ENCODE measurements at regions not wholly inside any gene's neighbourhood (a gene's known extent, or its start where the extent isn't known, plus 50 kb on each side); places are given as distances from the start of the nearest gene placed in this dataset.
"Not testable (repeated sequence)": the region's sequence is repeated elsewhere in the genome, so short reads cannot be mapped to it uniquely, and the experiment has no call there.

DNA sequence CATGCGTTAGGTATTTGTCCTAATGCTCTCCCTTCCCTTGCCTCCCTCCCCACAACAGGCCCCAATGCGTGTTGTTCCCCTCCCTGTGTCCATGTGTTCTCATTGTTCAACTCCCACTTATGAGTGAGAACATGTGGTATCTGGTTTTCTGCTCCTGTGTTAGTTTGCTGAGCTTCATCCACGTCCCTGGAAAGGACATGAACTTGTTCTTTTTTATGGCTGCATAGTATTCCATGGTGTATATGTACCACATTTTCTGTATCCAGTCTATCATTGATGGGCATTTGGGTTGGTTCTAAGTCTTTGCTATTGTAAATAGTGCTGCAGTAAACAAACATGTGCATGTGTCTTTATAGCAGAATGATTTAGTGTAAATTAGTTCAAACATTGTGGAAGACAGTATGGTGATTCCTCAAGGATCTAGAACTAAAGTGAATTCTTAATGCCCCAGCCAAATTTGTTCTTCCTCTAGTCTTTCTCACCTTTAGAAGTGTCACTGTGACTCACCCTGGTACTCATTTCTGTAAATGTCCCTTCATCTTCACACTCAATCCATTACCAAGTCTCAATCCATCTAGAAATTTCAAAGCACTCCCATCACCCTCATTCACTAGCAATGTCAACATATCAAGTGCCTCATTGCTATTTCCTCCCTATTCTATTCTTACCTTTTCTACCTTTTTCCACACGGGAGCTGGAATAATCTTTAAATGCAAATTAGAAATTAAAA is 123.9 kb downstream of the MREG start:
- not testable (repeated sequence) for H3K4me1 ChIP-seq (ENCODE audit: control insufficient read depth, insufficient read depth, low read length); H3K9ac ChIP-seq (ENCODE audit: low read depth, low read length); H3K9me3 ChIP-seq (ENCODE audit: control insufficient read depth, insufficient read depth, low read length); H3K36me3 ChIP-seq (ENCODE audit: control insufficient read depth, insufficient read depth, low read length); H3K27me3 ChIP-seq (ENCODE audit: control insufficient read depth, insufficient read depth, low read length); H3K4me3 ChIP-seq (ENCODE audit: low read depth, low read length)

- Histone ChIP-seq H3K4me1 (ENCODE audit: control insufficient read depth, insufficient read depth, low read length) (no peaks in the 10 kb centered on the region), H3K36me3 (ENCODE audit: control insufficient read depth, insufficient read depth, low read length) (no peaks in the 10 kb centered on the region), H3K27me3 (ENCODE audit: control insufficient read depth, insufficient read depth, low read length) (no peaks in the 10 kb centered on the region), H3K9me3 (ENCODE audit: control insufficient read depth, insufficient read depth, low read length) (no peaks in the 10 kb centered on the region), H3K4me3 (ENCODE audit: low read depth, low read length) (no peak overlapping the region), H3K9ac (ENCODE audit: low read depth, low read length) (no peak overlapping the region)
These were observed 124.7 kb downstream of the MREG start for GRCh38 chr2:215888680-215889079.

GRCh38 chr2:215887303-215887702 is 126.0 kb downstream of the MREG start:
- Histone ChIP-seq H3K4me3 (ENCODE audit: low read depth, low read length) (no peak overlapping the region), H3K27me3 (ENCODE audit: control insufficient read depth, insufficient read depth, low read length) (no peaks in the 10 kb centered on the region), H3K9ac (ENCODE audit: low read depth, low read length) (no peak overlapping the region), H3K36me3 (ENCODE audit: control insufficient read depth, insufficient read depth, low read length) (no peaks in the 10 kb centered on the region), H3K4me1 (ENCODE audit: control insufficient read depth, insufficient read depth, low read length) (no peaks in the 10 kb centered on the region), H3K9me3 (ENCODE audit: control insufficient read depth, insufficient read depth, low read length) (no peaks in the 10 kb centered on the region)

DNA sequence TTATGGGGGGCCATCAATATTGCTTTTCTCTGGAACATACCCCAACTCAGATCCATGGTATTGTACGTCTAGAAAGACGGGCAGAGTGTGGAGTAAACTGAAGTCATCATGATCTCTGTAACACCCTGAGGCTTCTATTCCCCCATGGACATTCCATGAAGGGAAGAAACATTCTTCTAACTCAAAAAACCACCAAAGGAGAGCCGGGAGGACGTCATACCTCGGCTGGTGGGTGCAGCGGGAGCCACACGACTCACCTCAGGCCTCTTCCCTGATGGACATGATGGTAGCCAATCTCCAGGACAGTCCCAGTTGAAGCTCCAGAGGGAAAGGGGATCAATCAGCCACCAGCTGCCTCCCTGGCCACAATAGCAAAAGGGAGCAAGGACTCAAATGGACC is 127.3 kb downstream of the MREG start:
- Histone ChIP-seq H3K9me3 (ENCODE audit: control insufficient read depth, insufficient read depth, low read length) (no peaks in the 10 kb centered on the region), H3K27me3 (ENCODE audit: control insufficient read depth, insufficient read depth, low read length) (no peaks in the 10 kb centered on the region), H3K4me1 (ENCODE audit: control insufficient read depth, insufficient read depth, low read length) (no peaks in the 10 kb centered on the region), H3K4me3 (ENCODE audit: low read depth, low read length) (no peak overlapping the region), H3K36me3 (ENCODE audit: control insufficient read depth, insufficient read depth, low read length) (no peaks in the 10 kb centered on the region), H3K9ac (ENCODE audit: low read depth, low read length) (no peak overlapping the region)

DNA sequence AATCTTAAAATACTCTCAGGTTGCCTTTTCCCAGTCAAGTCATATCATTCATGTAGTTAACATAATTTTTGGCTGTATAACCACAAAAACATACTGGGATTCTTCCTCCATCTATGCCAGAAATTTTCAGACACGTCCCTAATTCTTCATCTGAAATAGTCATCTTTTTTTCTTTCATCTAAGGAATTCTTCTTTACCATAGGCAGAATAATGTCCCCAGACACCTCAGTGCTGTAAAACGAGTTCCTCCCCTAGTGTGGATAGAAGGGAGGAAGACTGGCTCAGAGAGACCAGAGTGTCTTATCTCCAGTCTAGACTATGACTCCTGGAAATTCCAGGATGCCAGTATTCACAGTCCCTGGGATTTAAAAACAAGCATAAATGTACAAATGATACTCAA is 127.8 kb downstream of the MREG start:
- no peaks in the 10 kb centered on the region for H3K9me3 ChIP-seq (ENCODE audit: control insufficient read depth, insufficient read depth, low read length)
- no peaks in the 10 kb centered on the region for H3K27me3 ChIP-seq (ENCODE audit: control insufficient read depth, insufficient read depth, low read length)
- H3K4me3 ChIP-seq (ENCODE audit: low read depth, low read length) = no peak overlapping the region
- H3K4me1 ChIP-seq (ENCODE audit: control insufficient read depth, insufficient read depth, low read length) = no peaks in the 10 kb centered on the region
- H3K36me3 ChIP-seq (ENCODE audit: control insufficient read depth, insufficient read depth, low read length) = no peaks in the 10 kb centered on the region
- no peak overlapping the region for H3K9ac ChIP-seq (ENCODE audit: low read depth, low read length)

- no peak overlapping the region for H3K4me3 ChIP-seq (ENCODE audit: low read depth, low read length)
- H3K36me3 ChIP-seq (ENCODE audit: control insufficient read depth, insufficient read depth, low read length) = no peaks in the 10 kb centered on the region
- H3K9me3 ChIP-seq (ENCODE audit: control insufficient read depth, insufficient read depth, low read length) = no peaks in the 10 kb centered on the region
- H3K4me1 ChIP-seq (ENCODE audit: control insufficient read depth, insufficient read depth, low read length) = no peaks in the 10 kb centered on the region
- H3K9ac ChIP-seq (ENCODE audit: low read depth, low read length) = no peak overlapping the region
- H3K27me3 ChIP-seq (ENCODE audit: control insufficient read depth, insufficient read depth, low read length) = no peaks in the 10 kb centered on the region
These were observed 128.8 kb downstream of the MREG start for GRCh38 chr2:215884451-215885087.

DNA sequence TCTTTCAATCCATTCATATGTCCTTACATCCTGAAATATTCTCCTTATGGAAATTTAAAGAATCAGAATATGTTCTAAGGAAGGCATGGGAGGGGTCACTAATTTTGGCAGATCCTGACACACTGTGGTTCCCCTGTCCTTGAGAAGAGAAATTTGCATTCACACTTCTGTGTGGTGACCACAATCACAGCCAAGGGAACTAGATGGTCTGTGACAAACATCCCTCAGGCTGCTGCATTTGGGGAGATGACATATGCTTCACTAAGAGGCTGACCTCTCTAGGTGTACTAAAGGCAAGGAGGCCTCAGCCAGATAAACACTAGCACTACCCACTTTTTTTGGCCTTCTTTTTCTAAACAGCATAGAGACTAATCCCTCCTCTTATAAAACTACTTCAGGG is 129.6 kb downstream of the MREG start:
- H3K27me3 ChIP-seq (ENCODE audit: control insufficient read depth, insufficient read depth, low read length) = no peaks in the 10 kb centered on the region

GRCh38 chr2:215882689-215883088 is 130.7 kb downstream of the MREG start:
- no peaks in the 10 kb centered on the region for H3K4me1 ChIP-seq (ENCODE audit: control insufficient read depth, insufficient read depth, low read length)
- no peak overlapping the region for H3K4me3 ChIP-seq (ENCODE audit: low read depth, low read length)
- H3K36me3 ChIP-seq (ENCODE audit: control insufficient read depth, insufficient read depth, low read length) = no peaks in the 10 kb centered on the region
- H3K27me3 ChIP-seq (ENCODE audit: control insufficient read depth, insufficient read depth, low read length) = no peaks in the 10 kb centered on the region
- H3K9ac ChIP-seq (ENCODE audit: low read depth, low read length) = no peak overlapping the region
- no peaks in the 10 kb centered on the region for H3K9me3 ChIP-seq (ENCODE audit: control insufficient read depth, insufficient read depth, low read length)

More for the DNA sequence above, 129.6 kb downstream of the MREG start:
- H3K9ac ChIP-seq (ENCODE audit: low read depth, low read length) = no peak overlapping the region
- no peaks in the 10 kb centered on the region for H3K36me3 ChIP-seq (ENCODE audit: control insufficient read depth, insufficient read depth, low read length)
- no peak overlapping the region for H3K4me3 ChIP-seq (ENCODE audit: low read depth, low read length)
- H3K9me3 ChIP-seq (ENCODE audit: control insufficient read depth, insufficient read depth, low read length) = no peaks in the 10 kb centered on the region
- H3K4me1 ChIP-seq (ENCODE audit: control insufficient read depth, insufficient read depth, low read length) = no peaks in the 10 kb centered on the region

- Histone ChIP-seq H3K4me3 (ENCODE audit: low read depth, low read length) (no peak overlapping the region), H3K36me3 (ENCODE audit: control insufficient read depth, insufficient read depth, low read length) (no peaks in the 10 kb centered on the region), H3K27me3 (ENCODE audit: control insufficient read depth, insufficient read depth, low read length) (no peaks in the 10 kb centered on the region), H3K9ac (ENCODE audit: low read depth, low read length) (no peak overlapping the region), H3K9me3 (ENCODE audit: control insufficient read depth, insufficient read depth, low read length) (no peaks in the 10 kb centered on the region), H3K4me1 (ENCODE audit: control insufficient read depth, insufficient read depth, low read length) (no peaks in the 10 kb centered on the region)
These were observed 131.8 kb downstream of the MREG start for GRCh38 chr2:215881582-215881981.

DNA sequence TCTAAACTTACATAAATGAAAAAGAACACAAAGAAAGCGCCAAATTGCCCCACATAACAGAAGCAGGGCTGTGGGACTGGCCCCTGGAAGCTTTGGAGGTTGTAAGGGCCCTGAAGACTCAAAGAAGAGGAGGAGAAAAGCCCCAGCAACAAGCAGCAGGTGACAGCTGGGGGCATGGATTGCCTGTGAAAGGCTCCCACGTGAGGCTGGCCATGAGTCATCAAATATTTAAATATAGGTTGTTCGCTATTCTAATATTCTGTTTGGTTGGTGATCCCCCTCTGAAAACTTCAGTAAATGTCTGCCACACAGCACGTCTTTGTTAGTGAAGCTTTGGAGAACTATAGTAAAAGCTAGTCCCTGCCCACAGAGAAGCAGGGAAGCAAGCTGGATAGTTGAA is 132.4 kb downstream of the MREG start:
- Histone ChIP-seq H3K4me1 (ENCODE audit: control insufficient read depth, insufficient read depth, low read length) (no peaks in the 10 kb centered on the region), H3K9ac (ENCODE audit: low read depth, low read length) (no peak overlapping the region), H3K36me3 (ENCODE audit: control insufficient read depth, insufficient read depth, low read length) (no peaks in the 10 kb centered on the region), H3K9me3 (ENCODE audit: control insufficient read depth, insufficient read depth, low read length) (no peaks in the 10 kb centered on the region), H3K4me3 (ENCODE audit: low read depth, low read length) (no peak overlapping the region), H3K27me3 (ENCODE audit: control insufficient read depth, insufficient read depth, low read length) (no peaks in the 10 kb centered on the region)

DNA sequence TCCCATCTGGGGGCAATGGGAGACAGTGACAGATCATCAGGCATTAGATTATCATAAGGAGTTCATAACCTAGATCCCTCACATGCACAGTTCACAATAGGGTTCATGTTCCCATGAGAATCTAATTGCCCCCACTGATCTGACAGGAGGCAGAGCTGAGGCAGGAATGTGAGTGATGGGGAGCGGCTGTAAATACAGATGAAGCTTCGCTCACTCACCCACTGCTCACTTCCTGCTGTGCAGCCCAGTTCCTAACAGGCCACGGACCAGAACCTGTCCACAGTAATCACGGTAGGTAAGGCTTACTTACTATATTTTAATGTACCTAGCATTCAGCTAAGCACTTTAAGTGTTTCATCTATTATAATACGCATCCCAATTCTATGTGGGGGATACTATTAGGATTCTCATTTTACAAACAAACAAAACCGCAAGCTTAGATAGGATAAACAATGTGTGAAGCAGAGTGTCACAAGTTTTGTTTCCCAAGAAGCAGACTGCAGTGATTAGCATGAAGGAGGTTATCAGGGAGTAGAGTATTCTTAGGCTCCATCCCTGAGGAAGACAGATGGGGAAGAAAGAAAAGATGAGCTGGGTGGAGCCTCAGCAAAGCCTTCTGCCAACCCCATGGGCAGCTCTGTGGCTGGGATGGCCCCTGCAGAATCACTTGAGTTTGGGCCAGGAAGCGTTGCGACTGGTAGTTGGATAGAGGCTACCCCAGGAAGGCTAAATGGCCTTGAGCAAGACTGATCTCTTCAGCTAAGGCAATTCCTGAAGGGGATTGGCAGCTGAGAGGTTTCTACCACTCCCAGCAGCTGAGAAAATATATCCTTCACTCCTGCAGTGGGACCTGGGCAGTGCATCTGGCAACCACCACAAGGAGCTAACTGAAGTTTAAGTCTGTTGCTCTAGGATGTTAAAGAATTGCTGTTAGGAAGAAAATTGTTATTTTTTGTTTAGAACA is 133.1 kb downstream of the MREG start:
- no peak overlapping the region for H3K4me3 ChIP-seq (ENCODE audit: low read depth, low read length)
- H3K4me1 ChIP-seq (ENCODE audit: control insufficient read depth, insufficient read depth, low read length) = no peaks in the 10 kb centered on the region
- no peaks in the 10 kb centered on the region for H3K9me3 ChIP-seq (ENCODE audit: control insufficient read depth, insufficient read depth, low read length)
- no peaks in the 10 kb centered on the region for H3K27me3 ChIP-seq (ENCODE audit: control insufficient read depth, insufficient read depth, low read length)
- no peak overlapping the region for H3K9ac ChIP-seq (ENCODE audit: low read depth, low read length)
- no peaks in the 10 kb centered on the region for H3K36me3 ChIP-seq (ENCODE audit: control insufficient read depth, insufficient read depth, low read length)

Measured in iPS-15b (cell line).